ENCODE measurements at regions not wholly inside any gene's neighbourhood (a gene's known extent, or its start where the extent isn't known, plus 50 kb on each side); places are given as distances from the start of the nearest gene placed in this dataset.

GRCh38 chr22:27635435-27635834 lies 166.1 kb downstream of the MN1 start:
- DNase-seq (ENCODE audit: low read depth in 2 of 2), result no peak

- DNase-seq (ENCODE audit: low read depth in 2 of 2), result no peak
Measured at GRCh38 chr22:27635852-27636251, 165.7 kb downstream of the MN1 start.

DNA sequence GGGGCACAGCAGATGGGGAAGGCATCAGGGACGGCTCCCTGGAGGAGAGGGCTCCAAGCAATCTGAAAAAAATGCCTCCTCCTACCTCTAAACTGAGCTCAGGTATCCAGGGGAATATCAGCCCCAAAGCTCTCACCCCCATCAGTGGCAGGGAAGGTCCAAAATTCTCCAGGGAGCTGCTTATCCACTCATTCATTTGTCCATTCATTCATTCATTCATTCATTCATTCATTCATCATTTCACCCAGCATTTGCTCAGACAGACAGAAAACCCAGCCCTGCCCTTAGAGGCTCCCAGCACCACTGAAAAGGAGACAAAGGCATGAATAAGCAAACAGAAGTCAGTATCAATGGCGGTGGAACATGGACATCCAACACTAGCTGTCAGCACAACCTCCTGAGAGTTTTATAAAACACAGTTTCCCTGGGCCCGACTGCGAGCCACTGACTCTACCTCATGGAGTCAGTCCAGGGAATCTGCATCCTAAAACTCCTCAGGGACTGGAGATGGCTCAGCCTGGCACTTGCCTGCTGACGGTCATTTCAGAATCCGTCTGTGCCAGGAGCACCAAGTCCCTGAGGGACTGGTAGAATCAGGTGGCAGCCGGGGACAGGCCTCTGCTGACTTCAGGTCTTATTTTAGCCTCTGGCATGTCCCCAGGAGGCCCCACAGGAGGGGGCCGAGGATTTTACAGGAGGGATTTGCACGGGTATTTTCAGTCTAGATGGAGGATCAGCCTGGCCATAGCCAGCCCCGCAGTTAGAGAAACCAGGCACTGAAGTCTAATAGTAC lies 164.6 kb downstream of the MN1 start:
- DNase-seq (ENCODE audit: low read depth in 2 of 2), result no peak

- no peak for DNase-seq (ENCODE audit: low read depth in 2 of 2)
Measured at GRCh38 chr22:27637604-27638003, 164.0 kb downstream of the MN1 start.

DNA sequence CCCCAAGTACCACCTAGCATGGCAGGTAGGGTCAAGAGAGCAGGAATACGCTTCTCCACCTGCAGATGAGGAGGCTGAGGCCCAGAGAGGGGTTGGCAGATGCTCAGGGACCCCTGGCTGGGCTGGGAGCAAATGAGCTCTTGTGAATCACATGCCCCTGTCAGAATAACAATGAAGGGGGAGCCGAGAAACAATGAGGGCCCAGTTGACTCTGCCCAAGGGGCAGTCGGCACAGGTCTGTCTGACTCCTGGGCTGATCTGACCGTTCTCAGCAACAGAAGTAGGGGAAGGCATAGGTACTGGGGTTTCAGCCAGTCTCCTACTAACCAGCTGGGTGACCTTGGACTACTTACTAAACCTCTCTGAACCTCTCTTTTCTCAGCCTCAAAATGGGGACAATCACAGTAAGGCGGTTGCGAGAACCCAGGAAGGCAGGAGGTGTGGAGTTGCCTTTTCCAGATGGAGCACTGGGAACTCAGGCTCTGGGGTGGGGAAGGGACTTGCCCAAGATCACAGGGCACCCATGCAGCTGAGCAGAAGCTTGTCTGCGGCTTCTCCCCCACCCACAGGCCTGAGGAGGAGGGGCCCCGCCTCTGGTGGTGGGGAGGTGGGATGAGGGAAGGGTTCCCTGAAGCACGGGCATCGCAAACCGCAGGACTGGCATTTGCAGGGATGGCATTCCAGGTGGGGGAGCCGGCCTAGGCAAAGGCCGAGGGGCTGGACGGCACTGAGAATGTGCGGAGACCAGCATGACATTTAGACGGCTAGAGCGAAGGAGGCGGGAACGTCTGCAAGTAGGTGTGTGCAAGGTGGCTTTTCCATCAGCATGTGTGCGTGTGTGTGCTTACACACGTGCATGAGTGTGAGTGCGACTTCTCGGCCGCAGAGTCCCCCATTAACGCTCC lies 163.0 kb downstream of the MN1 start:
- no peak for DNase-seq (ENCODE audit: low read depth in 2 of 2)

- DNase-seq (ENCODE audit: low read depth in 2 of 2), result no peak
Measured at GRCh38 chr22:27639248-27640086, 162.1 kb downstream of the MN1 start.

GRCh38 chr22:27641049-27641795 lies 160.3 kb downstream of the MN1 start:
- no peak for DNase-seq (ENCODE audit: low read depth in 2 of 2)

GRCh38 chr22:27642104-27642800 lies 159.3 kb downstream of the MN1 start:
- no peak for DNase-seq (ENCODE audit: low read depth in 2 of 2)

- DNase-seq (ENCODE audit: low read depth in 2 of 2), result no peak
Measured at GRCh38 chr22:27643907-27644306, 157.6 kb downstream of the MN1 start.

GRCh38 chr22:27644566-27644965 lies 157.0 kb downstream of the MN1 start:
- DNase-seq (ENCODE audit: low read depth in 2 of 2), result no peak

GRCh38 chr22:27647540-27647939 lies 154.0 kb downstream of the MN1 start:
- no peak for DNase-seq (ENCODE audit: low read depth in 2 of 2)

GRCh38 chr22:27648074-27648473 lies 153.5 kb downstream of the MN1 start:
- no peak for DNase-seq (ENCODE audit: low read depth in 2 of 2)

GRCh38 chr22:27648853-27649252 lies 152.7 kb downstream of the MN1 start:
- DNase-seq (ENCODE audit: low read depth in 2 of 2), result no peak

- no peak for DNase-seq (ENCODE audit: low read depth in 2 of 2)
Measured at GRCh38 chr22:27650572-27650971, 151.0 kb downstream of the MN1 start.

- DNase-seq (ENCODE audit: low read depth in 2 of 2), result no peak
Measured at GRCh38 chr22:27650985-27651384, 150.6 kb downstream of the MN1 start.

DNA sequence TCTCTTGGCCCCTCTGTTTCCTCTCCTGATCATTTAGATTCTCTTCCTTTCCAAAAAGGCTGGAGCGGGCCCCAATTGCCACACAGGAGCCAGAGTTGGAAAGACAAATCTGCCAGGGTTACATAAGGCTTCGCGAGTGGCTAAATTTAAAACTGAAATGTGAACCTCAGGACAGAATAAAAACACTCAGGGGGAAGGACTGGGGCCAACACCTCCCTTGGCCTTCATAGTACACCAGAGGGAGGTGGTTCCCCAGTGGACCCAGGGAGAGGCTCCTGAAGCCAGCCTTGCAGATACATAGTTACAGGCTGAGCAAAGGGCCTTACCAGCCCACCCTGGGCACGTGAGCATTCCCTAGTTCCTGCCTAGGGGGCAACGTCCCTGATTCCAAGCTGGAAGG lies 150.1 kb downstream of the MN1 start:
- no peak for DNase-seq (ENCODE audit: low read depth in 2 of 2)

DNA sequence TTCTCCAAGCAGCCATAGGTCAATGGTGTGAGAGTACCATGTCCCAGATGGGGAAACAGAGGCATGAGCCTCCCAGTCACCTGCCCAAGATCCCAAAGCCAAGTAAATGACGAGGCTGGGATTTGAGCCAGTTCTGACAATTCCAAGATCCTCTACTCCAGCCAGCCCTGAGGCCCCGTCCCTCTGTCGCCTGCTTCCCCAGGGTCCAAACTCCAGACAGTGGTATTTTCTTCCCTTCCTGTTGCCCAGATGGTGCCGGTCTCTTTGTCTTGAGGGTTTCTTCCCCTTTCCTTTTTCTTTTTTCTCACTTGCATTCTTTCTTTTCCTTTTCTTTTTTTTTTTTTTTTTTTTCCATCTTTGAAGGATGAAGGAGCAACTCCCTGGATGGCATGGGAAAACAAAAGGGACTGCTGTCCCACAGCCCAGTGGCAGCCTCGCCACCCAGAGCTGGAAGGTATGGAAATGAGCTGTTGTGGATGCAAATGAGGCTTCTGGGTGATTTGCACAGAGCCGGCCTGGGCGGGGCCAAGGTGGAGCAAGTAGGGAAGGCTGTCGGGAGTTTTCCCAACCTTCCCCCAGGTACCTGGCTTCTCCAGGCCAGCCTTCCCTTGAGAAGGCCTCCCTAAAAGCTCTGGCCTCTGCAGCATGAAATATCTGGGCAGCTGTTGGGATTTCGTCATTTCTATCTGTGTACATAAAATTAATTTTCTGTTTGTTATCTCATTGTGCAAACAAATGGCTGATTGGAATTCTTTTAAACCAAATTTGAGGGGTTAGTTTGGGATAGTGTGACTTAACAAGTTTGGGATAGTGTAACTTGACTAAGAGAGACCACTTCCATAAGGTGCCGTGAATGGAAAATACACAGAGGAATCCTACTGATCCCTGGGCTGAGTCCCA lies 146.8 kb downstream of the MN1 start:
- DNase-seq (ENCODE audit: low read depth in 2 of 2), result no peak

GRCh38 chr22:27655582-27656185 lies 145.9 kb downstream of the MN1 start:
- DNase-seq (ENCODE audit: low read depth in 2 of 2), result no peak

DNA sequence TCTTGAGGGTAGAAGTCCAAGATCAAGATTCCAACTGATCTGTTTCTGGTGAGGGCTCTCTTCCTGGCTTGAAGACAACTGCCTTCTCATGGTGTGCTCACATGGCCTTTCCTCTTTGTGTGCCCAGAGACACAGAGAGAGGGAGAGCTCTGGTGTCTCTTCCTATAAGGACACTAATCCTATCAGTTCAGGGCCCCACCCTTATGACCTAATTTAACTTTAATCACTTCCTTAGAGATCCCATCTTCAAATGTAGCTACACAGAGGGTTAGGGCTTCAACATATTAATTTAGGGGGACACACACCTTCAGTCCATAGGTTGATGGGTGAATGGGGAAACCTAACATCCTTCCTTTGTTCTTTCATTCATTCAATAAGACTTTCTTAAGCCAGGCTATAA lies 144.6 kb downstream of the MN1 start:
- no peak for DNase-seq (ENCODE audit: low read depth in 2 of 2)
